ENCODE measurements at regions not wholly inside any gene's neighbourhood (a gene's known extent, or its start where the extent isn't known, plus 50 kb on each side); places are given as distances from the start of the nearest gene placed in this dataset.

GRCh38 chr4:45650545-45650944 lies 473.3 kb downstream of the GABRG1 start:
- Histone ChIP-seq H3K9me3 (no peaks in the 10 kb centered on the region), H3K27me3 (no peaks in the 10 kb centered on the region), H3K4me1 (peaks cover 0 to 7% (median 0%) of the 10 kb centered on the region in 3 donors), H3K36me3 (no peaks in the 10 kb centered on the region), H3K27ac (no peak overlapping the region), H3K4me3 (no peak overlapping the region)
- FAIRE-seq, result no peak
- no peak for ATAC-seq
- TF ChIP-seq, protein P1, sequence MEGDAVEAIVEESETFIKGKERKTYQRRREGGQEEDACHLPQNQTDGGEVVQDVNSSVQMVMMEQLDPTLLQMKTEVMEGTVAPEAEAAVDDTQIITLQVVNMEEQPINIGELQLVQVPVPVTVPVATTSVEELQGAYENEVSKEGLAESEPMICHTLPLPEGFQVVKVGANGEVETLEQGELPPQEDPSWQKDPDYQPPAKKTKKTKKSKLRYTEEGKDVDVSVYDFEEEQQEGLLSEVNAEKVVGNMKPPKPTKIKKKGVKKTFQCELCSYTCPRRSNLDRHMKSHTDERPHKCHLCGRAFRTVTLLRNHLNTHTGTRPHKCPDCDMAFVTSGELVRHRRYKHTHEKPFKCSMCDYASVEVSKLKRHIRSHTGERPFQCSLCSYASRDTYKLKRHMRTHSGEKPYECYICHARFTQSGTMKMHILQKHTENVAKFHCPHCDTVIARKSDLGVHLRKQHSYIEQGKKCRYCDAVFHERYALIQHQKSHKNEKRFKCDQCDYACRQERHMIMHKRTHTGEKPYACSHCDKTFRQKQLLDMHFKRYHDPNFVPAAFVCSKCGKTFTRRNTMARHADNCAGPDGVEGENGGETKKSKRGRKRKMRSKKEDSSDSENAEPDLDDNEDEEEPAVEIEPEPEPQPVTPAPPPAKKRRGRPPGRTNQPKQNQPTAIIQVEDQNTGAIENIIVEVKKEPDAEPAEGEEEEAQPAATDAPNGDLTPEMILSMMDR (IDR thresholded peaks at IDR 0.05), result no peak
- WGBS, 2 donors, result 58 to 84% methylated on average over 1 of the region's 1 CpG
- DNase-seq, result no peak
- intact Hi-C loops (cut with DNase I), result no loop called here

DNA sequence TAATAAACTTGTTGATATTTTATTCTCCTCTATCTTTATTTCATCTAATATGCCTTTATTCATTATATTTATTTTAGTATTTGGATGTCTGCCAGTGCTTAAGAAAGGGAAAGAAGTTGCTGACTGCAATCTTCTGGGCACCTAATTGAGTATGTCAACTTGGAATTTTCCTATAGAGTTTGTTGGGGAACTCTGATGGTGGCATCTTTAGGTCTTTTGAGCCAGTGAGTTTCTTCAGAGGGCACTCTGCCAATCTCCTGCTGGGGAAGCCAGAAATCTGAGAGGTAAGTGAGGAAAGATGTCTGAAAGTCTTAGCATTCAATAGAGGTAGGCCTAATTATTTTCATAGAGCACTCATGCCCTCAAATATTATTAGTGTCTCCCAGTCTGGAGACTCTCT lies 475.0 kb downstream of the GABRG1 start:
- ATAC-seq (no peak), DNase-seq (no peak), FAIRE-seq (no peak)
- peaks cover 0 to 7% (median 0%) of the 10 kb centered on the region in 3 donors for H3K4me1 ChIP-seq
- intact Hi-C loops (cut with DNase I), result no loop called here
- H3K27ac ChIP-seq, result no peak overlapping the region
- no peak overlapping the region for H3K4me3 ChIP-seq
- no peaks in the 10 kb centered on the region for H3K9me3 ChIP-seq
- no peaks in the 10 kb centered on the region for H3K36me3 ChIP-seq
- no peaks in the 10 kb centered on the region for H3K27me3 ChIP-seq
- TF ChIP-seq, protein P1 (IDR thresholded peaks at IDR 0.05), result no peak

GRCh38 chr4:45647823-45648222 lies 476.0 kb downstream of the GABRG1 start:
- ATAC-seq (no peak), FAIRE-seq (no peak), DNase-seq (no peak)
- Histone ChIP-seq H3K9me3 (no peaks in the 10 kb centered on the region), H3K36me3 (no peaks in the 10 kb centered on the region), H3K27me3 (no peaks in the 10 kb centered on the region), H3K27ac (no peak overlapping the region), H3K4me1 (peaks cover 0 to 7% (median 0%) of the 10 kb centered on the region in 3 donors), H3K4me3 (no peak overlapping the region)
- TF ChIP-seq, protein P1 (IDR thresholded peaks at IDR 0.05), result no peak
- intact Hi-C loops (cut with DNase I), result no loop called here

DNA sequence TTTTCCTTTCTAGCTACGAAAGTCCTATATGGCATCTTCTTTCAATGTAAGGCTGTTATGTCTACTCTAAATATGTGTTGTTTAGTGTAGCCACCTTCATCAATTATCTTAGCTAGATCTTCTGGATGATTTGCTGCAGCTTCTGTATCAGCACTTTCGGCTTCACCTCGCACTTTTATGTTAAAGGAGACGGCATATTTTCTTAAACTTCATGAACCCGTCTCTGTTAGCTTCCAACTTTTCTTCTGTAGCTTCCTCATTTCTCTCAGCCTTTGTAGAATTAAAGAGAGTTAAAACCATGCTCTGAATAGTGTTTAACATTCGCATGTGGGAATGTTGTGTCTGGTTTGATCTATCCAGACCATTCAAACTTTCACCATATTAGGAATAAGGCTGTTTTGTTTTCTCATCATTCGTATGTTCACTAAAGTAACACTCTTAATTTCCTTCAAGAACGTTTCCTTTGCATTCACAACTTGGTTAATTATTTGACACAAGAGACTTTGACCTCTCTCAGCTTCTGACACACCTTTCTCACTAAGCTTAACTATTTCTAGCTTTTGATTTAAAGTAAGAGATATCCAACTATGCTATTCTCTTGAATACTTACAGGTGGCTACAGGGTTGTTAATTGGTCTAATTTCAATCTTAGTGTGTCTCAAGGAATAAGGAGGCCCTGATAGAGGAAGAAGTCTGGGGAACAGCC lies 476.8 kb downstream of the GABRG1 start:
- ATAC-seq (peak in 2 of 4 donors; percentile 40 to 58), DNase-seq (no peak), FAIRE-seq (peak; percentile 43)
- Histone ChIP-seq H3K27ac (no peak overlapping the region), H3K27me3 (no peaks in the 10 kb centered on the region), H3K4me1 (peaks cover 0 to 7% (median 0%) of the 10 kb centered on the region in 3 donors), H3K36me3 (no peaks in the 10 kb centered on the region), H3K9me3 (no peaks in the 10 kb centered on the region), H3K4me3 (no peak overlapping the region)
- TF ChIP-seq, protein P1 (IDR thresholded peaks at IDR 0.05), result no peak
- intact Hi-C loops (cut with DNase I), result no loop called here
- WGBS, 2 donors, result 43% methylated on average over 8 of the region's 8 CpGs

- no peaks in the 10 kb centered on the region for H3K9me3 ChIP-seq
- no peak for DNase-seq
- no peaks in the 10 kb centered on the region for H3K36me3 ChIP-seq
- FAIRE-seq, result no peak
- no peak for ATAC-seq
- 61 to 62% methylated on average over 6 of the region's 6 CpGs for WGBS, 2 donors
- H3K4me1 ChIP-seq, result no peaks in the 10 kb centered on the region
- TF ChIP-seq, protein P1 (IDR thresholded peaks at IDR 0.05), result no peak
- H3K27me3 ChIP-seq, result no peaks in the 10 kb centered on the region
- H3K4me3 ChIP-seq, result no peak overlapping the region
- no peak overlapping the region for H3K27ac ChIP-seq
- intact Hi-C loops (cut with DNase I), result no loop called here
Observed at GRCh38 chr4:45640281-45640680, 483.6 kb downstream of the GABRG1 start.

Data from pancreas (tissue), 10 donors.